A673 (cell line): ENCODE measurements at regions not wholly inside any gene's neighbourhood (a gene's known extent, or its start where the extent isn't known, plus 50 kb on each side); places are given as distances from the start of the nearest gene placed in this dataset.

Source experiments
- BruUV-seq: library from RNA; stranded (reverse); fragments of 400-500 nt; replicated peaks from 2 replicates; lab custom pipeline; 2021; lab: Mats Ljungman, UMichigan
- CTCF ChIA-PET: fragments of 300-600 bp; sonication (Branson Sonifier 250); formaldehyde crosslinking; loops from one replicate; lab custom pipeline; 2022; ENCODE audit warnings: antibody characterized with exemption; lab: Charles Lee
- POLR2A ChIA-PET: fragments of 300-600 bp; sonication (Branson Sonifier 250); formaldehyde crosslinking; loops from one replicate; lab custom pipeline; 2022; ENCODE audit warnings: antibody characterized with exemption; ENCODE audit not compliant: low non-redundant PET; lab: Charles Lee
- DNase-seq: peaks from one replicate; pipeline ENCODE4 v3.0.0-alpha.2; 2015; ENCODE audit warnings: low spot score
- H3K27ac ChIP-seq: fragments of 200-600 bp; sonication (generic); 2 replicates; pipeline ENCODE4 v1.5.1; 2016; ENCODE audit warnings: mixed run types, low read depth, mild to moderate bottlenecking, mixed read lengths, antibody characterized with exemption, low read length; ENCODE audit not compliant: poor library complexity, severe bottlenecking
- H3K27me3 ChIP-seq: fragments of 200-600 bp; sonication (generic); replicated peaks from 2 replicates; pipeline ENCODE4 v1.6.1; 2017; ENCODE audit warnings: mixed run types, low read depth, mild to moderate bottlenecking, mixed read lengths, antibody characterized with exemption, low read length; ENCODE audit not compliant: insufficient read depth, poor library complexity
- H3K36me3 ChIP-seq: fragments of 200-600 bp; sonication (generic); 2 replicates; pipeline ENCODE4 v1.6.1; 2016; ENCODE audit warnings: mixed run types, mild to moderate bottlenecking, mixed read lengths, antibody characterized with exemption, low read length; ENCODE audit not compliant: insufficient read depth, poor library complexity, severe bottlenecking
- H3K4me1 ChIP-seq: fragments of 200-600 bp; sonication (generic); 2 replicates; pipeline ENCODE4 v1.6.1; 2017; ENCODE audit warnings: mixed run types, mild to moderate bottlenecking, mixed read lengths, antibody characterized with exemption, low read length; ENCODE audit not compliant: insufficient read depth, poor library complexity, severe bottlenecking
- H3K4me3 ChIP-seq: fragments of 200-600 bp; sonication (generic); 2 replicates; pipeline ENCODE4 v1.5.1; 2016; ENCODE audit warnings: low read depth, mixed run types, mild to moderate bottlenecking, mixed read lengths, low read length; ENCODE audit not compliant: poor library complexity, severe bottlenecking
- H3K9me3 ChIP-seq: fragments of 200-600 bp; sonication (generic); 2 replicates; pipeline ENCODE4 v1.6.1; 2016; ENCODE audit warnings: mixed run types, low read depth, mild to moderate bottlenecking, mixed read lengths, antibody characterized with exemption, low read length; ENCODE audit not compliant: poor library complexity, severe bottlenecking
- EZH2 ChIP-seq: fragments of 200-600 bp; sonication (generic); IDR thresholded peaks from 2 replicates; pipeline ENCODE4 v1.6.1; 2017; ENCODE audit warnings: borderline replicate concordance, low read depth, mild to moderate bottlenecking, mixed read lengths, antibody characterized with exemption, low read length; ENCODE audit not compliant: poor library complexity, severe bottlenecking
- intact Hi-C: fragments of 100-400 bp; cut with micrococcal nuclease; formaldehyde crosslinking; loops from one replicate; pipeline ENCODE4 v1.10.0; 2022; ENCODE audit not compliant: unreplicated experiment
- TF ChIP-seq, protein P1 (sequence below): fragments of 300-800, 200-600 bp; sonication (generic); conservative IDR thresholded peaks from 2 replicates; pipeline ENCODE4 v1.5.1; 2017; ENCODE audit warnings: low read depth, mild to moderate bottlenecking, antibody characterized with exemption, low read length, moderate library complexity, mixed read lengths

- H3K4me1 ChIP-seq, result no peaks in the 10 kb centered on the region
- no peaks in the 10 kb centered on the region for H3K36me3 ChIP-seq
- H3K9me3 ChIP-seq, result no peaks in the 10 kb centered on the region
- BruUV-seq, result no TSS peak
- ChIA-PET POLR2A (no interaction called here), CTCF (no interaction called here)
- H3K27me3 ChIP-seq, result no peaks in the 10 kb centered on the region
- no peak for DNase-seq
- no peak overlapping the region for H3K4me3 ChIP-seq
- TF ChIP-seq EZH2, result no peak
- TF ChIP-seq, protein P1, sequence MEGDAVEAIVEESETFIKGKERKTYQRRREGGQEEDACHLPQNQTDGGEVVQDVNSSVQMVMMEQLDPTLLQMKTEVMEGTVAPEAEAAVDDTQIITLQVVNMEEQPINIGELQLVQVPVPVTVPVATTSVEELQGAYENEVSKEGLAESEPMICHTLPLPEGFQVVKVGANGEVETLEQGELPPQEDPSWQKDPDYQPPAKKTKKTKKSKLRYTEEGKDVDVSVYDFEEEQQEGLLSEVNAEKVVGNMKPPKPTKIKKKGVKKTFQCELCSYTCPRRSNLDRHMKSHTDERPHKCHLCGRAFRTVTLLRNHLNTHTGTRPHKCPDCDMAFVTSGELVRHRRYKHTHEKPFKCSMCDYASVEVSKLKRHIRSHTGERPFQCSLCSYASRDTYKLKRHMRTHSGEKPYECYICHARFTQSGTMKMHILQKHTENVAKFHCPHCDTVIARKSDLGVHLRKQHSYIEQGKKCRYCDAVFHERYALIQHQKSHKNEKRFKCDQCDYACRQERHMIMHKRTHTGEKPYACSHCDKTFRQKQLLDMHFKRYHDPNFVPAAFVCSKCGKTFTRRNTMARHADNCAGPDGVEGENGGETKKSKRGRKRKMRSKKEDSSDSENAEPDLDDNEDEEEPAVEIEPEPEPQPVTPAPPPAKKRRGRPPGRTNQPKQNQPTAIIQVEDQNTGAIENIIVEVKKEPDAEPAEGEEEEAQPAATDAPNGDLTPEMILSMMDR, result no peak
- no peak overlapping the region for H3K27ac ChIP-seq
- intact Hi-C loops, result no loop called here
These were observed 74.4 kb upstream of the RIPOR2 start for GRCh38 chr6:25010176-25010575.

DNA sequence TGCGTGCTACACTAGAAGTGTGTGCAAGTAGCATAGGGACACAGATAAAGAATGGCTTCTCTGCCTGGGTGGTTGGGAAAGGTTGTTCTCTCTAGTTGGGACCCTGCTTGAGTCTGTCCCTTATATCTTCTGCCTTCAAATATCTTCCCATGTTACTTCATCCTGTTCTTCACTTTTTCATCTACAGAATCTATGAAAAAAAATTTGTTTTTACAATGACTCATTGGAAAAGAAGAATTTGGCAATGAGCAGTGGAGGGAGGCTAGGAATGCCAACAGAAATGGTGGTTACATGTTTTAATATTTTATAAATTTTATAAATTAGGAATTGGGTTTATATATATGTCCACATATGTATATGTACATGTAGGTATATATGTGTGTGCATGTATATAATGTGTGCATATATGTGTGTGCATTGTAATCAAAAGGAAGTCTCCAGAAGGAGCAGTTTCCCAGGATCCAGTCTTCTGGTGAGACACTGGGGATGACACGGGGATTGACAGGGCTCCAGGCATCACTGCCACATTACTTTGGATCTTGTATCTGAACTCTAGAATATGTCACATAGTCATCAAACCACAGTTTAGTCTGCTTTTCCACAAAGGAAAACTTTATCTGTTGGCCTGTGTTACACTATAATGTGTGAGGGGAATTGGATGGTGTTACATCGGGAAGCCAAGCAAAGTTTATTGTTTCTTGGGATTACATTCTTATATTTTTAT lies 75.3 kb upstream of the RIPOR2 start:
- Histone ChIP-seq H3K36me3 (no peaks in the 10 kb centered on the region), H3K4me3 (no peak overlapping the region), H3K27me3 (no peaks in the 10 kb centered on the region), H3K27ac (no peak overlapping the region), H3K9me3 (no peaks in the 10 kb centered on the region), H3K4me1 (no peaks in the 10 kb centered on the region)
- DNase-seq, result no peak
- TF ChIP-seq, protein P1, result no peak
- TF ChIP-seq EZH2, result no peak
- intact Hi-C loops, result no loop called here
- no TSS peak for BruUV-seq
- ChIA-PET POLR2A (no interaction called here), CTCF (interaction anchor here (0.6 kb wide), 1 partner anchor 191 kb away, joined by 4 read pairs; no protein-coding TSS in a partner anchor)

GRCh38 chr6:25012657-25013056 lies 76.9 kb upstream of the RIPOR2 start:
- no peaks in the 10 kb centered on the region for H3K36me3 ChIP-seq
- ChIA-PET CTCF (no interaction called here), POLR2A (no interaction called here)
- no peak overlapping the region for H3K4me3 ChIP-seq
- no TSS peak for BruUV-seq
- intact Hi-C loops, result no loop called here
- no peaks in the 10 kb centered on the region for H3K9me3 ChIP-seq
- TF ChIP-seq, protein P1, result no peak
- TF ChIP-seq EZH2, result no peak
- no peaks in the 10 kb centered on the region for H3K4me1 ChIP-seq
- no peak overlapping the region for H3K27ac ChIP-seq
- no peaks in the 10 kb centered on the region for H3K27me3 ChIP-seq
- DNase-seq, result no peak
